Peyer's patch (tissue), 4 donors: ENCODE measurements at regions not wholly inside any gene's neighbourhood (a gene's known extent, or its start where the extent isn't known, plus 50 kb on each side); places are given as distances from the start of the nearest gene placed in this dataset.

Experiments used
- DNase-seq, 3 donors: peaks; one replicate each; pipeline ENCODE4 v3.0.0-alpha.2; 2017 to 2019
- H3K27ac ChIP-seq, 4 donors: fragments of 200-600 bp; sonication (generic); one replicate each; pipeline ENCODE4 v1.5.1; 2016 to 2019
- H3K27me3 ChIP-seq, 2 donors: fragments of 200-600 bp; sonication (generic); one replicate each; pipeline ENCODE4 v1.5.1; 2019
- H3K36me3 ChIP-seq, 3 donors: fragments of 200-600 bp; sonication (generic); one replicate each; pipeline ENCODE4 v1.5.1; 2016 to 2019
- H3K4me1 ChIP-seq, 4 donors: fragments of 200-600 bp; sonication (generic); one replicate each; pipeline ENCODE4 v1.5.1; 2016 to 2019
- H3K4me3 ChIP-seq, 4 donors: fragments of 200-600 bp; sonication (generic); 1 replicate in 3 of 4; 2 replicates in 1 of 4; pipeline ENCODE4 v1.5.1; 2016 to 2019; ENCODE audit warnings: mild to moderate bottlenecking in 1 of 4
- H3K9me3 ChIP-seq, 4 donors: fragments of 200-600 bp; sonication (generic); one replicate each; pipeline ENCODE4 v1.5.1; 2016 to 2019; ENCODE audit warnings: mild to moderate bottlenecking in 1 of 4
- POLR2A ChIP-seq, 2 donors: fragments of 450-650 bp; IDR thresholded peaks; one replicate each; pipeline ENCODE4 v1.5.1; 2017; ENCODE audit warnings: antibody characterized with exemption in 2 of 2, mild to moderate bottlenecking in 2 of 2, moderate library complexity in 2 of 2
- TF ChIP-seq, protein P1 (sequence below), 6 experiments: fragments of 450-650 bp in 4 of 6; fragments of 200-600 bp in 2 of 6; sonication (generic) in 1 of 6; IDR thresholded peaks; one replicate each; pipeline ENCODE4 v1.5.1; 2017 to 2019; ENCODE audit warnings: antibody characterized with exemption in 6 of 6, mild to moderate bottlenecking in 3 of 6, moderate library complexity in 1 of 6

DNA sequence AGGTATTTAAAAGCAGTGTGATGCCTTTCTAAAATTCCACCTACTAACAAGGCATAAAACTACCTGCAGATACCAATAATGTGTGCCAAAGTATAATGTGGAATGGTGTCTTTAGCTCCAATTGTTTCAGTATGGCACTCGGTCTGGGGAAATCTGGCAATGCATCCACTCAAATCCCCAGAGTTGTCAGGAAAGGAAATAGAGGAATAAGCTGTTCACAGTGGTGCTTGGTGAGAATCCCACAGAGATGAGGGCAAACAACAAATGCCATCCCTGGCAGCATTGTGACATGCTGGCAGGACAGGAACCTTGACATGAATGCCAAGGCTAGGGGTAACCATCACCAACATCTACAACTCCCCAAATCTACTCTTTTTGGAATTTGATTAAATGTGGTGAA is 240.7 kb downstream of the BARHL2 start:
- Histone ChIP-seq H3K27ac (no peak overlapping the region), H3K4me1 (no peaks in the 10 kb centered on the region), H3K36me3 (no peaks in the 10 kb centered on the region), H3K4me3 (no peak overlapping the region), H3K27me3 (no peaks in the 10 kb centered on the region), H3K9me3 (no peaks in the 10 kb centered on the region)
- TF ChIP-seq, protein P1, sequence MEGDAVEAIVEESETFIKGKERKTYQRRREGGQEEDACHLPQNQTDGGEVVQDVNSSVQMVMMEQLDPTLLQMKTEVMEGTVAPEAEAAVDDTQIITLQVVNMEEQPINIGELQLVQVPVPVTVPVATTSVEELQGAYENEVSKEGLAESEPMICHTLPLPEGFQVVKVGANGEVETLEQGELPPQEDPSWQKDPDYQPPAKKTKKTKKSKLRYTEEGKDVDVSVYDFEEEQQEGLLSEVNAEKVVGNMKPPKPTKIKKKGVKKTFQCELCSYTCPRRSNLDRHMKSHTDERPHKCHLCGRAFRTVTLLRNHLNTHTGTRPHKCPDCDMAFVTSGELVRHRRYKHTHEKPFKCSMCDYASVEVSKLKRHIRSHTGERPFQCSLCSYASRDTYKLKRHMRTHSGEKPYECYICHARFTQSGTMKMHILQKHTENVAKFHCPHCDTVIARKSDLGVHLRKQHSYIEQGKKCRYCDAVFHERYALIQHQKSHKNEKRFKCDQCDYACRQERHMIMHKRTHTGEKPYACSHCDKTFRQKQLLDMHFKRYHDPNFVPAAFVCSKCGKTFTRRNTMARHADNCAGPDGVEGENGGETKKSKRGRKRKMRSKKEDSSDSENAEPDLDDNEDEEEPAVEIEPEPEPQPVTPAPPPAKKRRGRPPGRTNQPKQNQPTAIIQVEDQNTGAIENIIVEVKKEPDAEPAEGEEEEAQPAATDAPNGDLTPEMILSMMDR (IDR thresholded peaks at IDR 0.05), result no peak
- TF ChIP-seq POLR2A (IDR thresholded peaks at IDR 0.05), result no peak
- DNase-seq, result no peak

DNA sequence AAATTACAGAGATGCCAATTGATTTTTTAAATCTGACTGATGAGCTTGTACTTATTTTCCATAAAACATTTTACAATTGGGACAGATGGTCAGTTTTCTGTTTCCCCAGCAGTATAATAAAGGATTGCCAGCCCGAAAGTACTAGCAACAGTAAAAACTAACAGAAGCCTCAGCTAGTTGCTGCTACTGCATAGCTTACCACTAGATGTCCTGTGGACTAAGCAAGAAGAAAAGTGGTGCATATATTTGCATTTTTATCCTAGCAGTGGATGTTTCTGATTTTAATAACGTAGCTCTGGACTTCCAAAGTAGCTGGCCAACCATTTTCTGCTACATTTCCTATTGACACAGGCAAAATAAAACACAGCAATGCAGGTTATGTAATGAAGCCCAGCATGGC is 241.5 kb downstream of the BARHL2 start:
- H3K4me3 ChIP-seq, result no peak overlapping the region
- H3K27me3 ChIP-seq, result no peaks in the 10 kb centered on the region
- H3K27ac ChIP-seq, result no peak overlapping the region
- no peak for DNase-seq
- H3K9me3 ChIP-seq, result no peaks in the 10 kb centered on the region
- no peaks in the 10 kb centered on the region for H3K4me1 ChIP-seq
- no peaks in the 10 kb centered on the region for H3K36me3 ChIP-seq
- TF ChIP-seq POLR2A (IDR thresholded peaks at IDR 0.05), result no peak

DNA sequence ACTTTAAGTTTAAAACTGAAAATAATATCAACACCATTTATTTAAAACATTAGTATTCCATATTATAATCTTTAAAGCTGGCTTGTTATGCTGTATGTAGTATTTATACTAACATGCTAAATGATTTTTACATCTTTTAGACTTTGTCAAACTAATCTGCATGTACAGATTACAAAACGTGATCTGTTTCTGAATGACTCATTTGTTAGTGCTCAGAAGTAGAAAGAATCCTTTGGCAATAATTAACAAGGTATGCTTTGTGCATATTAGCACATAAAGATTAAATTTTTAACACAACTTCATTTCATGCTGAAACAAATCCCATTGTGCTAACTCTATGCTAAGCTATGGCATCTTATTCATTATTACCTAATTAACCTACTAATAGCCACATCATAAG is 242.4 kb downstream of the BARHL2 start:
- DNase-seq, result no peak
- H3K27ac ChIP-seq, result no peak overlapping the region
- TF ChIP-seq, protein P1 (IDR thresholded peaks at IDR 0.05), result no peak
- TF ChIP-seq POLR2A (IDR thresholded peaks at IDR 0.05), result no peak
- no peak overlapping the region for H3K4me3 ChIP-seq
- no peaks in the 10 kb centered on the region for H3K27me3 ChIP-seq
- H3K36me3 ChIP-seq, result no peaks in the 10 kb centered on the region
- H3K9me3 ChIP-seq, result no peaks in the 10 kb centered on the region
- no peaks in the 10 kb centered on the region for H3K4me1 ChIP-seq

DNA sequence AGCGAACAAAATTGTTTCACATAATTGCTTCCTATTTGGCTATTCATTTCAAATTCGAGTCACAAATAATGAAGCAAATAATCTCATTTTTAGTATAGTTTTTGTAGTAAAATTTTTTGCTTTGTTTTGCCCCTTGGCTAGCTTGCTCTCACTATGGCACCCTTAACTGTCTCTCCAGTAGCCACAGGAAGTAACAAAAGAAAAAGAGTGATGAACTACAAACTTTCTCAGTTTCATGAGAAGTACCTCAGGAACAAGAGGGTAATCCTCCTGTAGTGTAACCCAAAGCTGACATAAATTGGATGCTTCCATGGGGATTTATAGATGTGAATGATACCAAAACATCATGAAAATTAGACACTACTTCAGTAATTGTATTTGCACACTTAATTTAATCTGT is 242.9 kb downstream of the BARHL2 start:
- no peaks in the 10 kb centered on the region for H3K27me3 ChIP-seq
- H3K4me1 ChIP-seq, result no peaks in the 10 kb centered on the region

DNA sequence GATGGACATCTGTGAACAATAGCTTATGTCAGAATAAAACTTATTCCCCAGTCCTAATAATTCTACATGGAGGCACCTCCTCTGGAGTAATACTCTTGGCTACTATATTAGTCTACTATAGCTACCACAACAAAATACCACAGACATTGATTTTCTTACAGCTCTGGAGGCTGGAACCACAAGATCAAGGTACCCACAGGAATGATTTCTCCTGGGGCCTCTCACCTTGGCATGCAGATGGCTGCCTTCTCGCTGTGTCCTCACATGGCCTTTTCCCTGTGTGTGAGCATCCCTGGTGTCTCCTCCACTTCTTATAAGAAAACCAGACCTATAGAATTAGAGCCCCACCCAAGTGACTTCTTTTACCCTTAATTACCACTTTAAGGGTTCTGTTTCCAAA is 244.3 kb downstream of the BARHL2 start:
- no peak for DNase-seq
- H3K27me3 ChIP-seq, result no peaks in the 10 kb centered on the region
- H3K36me3 ChIP-seq, result no peaks in the 10 kb centered on the region
- H3K4me1 ChIP-seq, result no peaks in the 10 kb centered on the region
- no peaks in the 10 kb centered on the region for H3K9me3 ChIP-seq
- no peak overlapping the region for H3K4me3 ChIP-seq
- no peak for TF ChIP-seq POLR2A (IDR thresholded peaks at IDR 0.05)
- TF ChIP-seq, protein P1 (IDR thresholded peaks at IDR 0.05), result no peak
- H3K27ac ChIP-seq, result no peak overlapping the region

More for the DNA sequence above, 242.9 kb downstream of the BARHL2 start:
- H3K27ac ChIP-seq, result no peak overlapping the region
- H3K9me3 ChIP-seq, result no peaks in the 10 kb centered on the region
- no peak for TF ChIP-seq POLR2A (IDR thresholded peaks at IDR 0.05)
- TF ChIP-seq, protein P1 (IDR thresholded peaks at IDR 0.05), result no peak
- DNase-seq, result no peak
- no peaks in the 10 kb centered on the region for H3K36me3 ChIP-seq
- no peak overlapping the region for H3K4me3 ChIP-seq

DNA sequence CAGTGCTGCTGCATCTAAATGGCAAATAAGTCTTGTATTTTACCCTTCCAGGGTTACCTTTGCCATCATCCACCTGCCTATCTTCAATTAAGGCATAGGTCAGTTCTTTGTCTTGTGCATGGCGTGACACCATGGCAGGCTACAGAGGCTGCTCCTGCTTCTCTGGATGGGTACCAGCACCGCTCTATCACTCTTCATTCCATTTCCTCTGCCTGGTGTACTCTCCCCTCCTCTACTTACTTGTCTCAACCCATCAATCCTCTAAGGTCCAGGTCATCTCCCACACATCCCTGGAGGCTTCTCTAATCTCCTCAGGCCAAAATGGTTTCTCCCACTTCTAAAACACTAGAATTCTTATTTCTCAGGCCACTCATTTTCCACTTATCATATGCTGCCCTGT is 257.5 kb downstream of the BARHL2 start:
- Histone ChIP-seq H3K27me3 (no peaks in the 10 kb centered on the region), H3K4me1 (no peaks in the 10 kb centered on the region), H3K9me3 (no peaks in the 10 kb centered on the region), H3K4me3 (no peak overlapping the region), H3K27ac (no peak overlapping the region), H3K36me3 (no peaks in the 10 kb centered on the region)
- TF ChIP-seq POLR2A (IDR thresholded peaks at IDR 0.05), result no peak
- TF ChIP-seq, protein P1 (IDR thresholded peaks at IDR 0.05), result no peak
- DNase-seq, result no peak
